ENCODE measurements at regions not wholly inside any gene's neighbourhood (a gene's known extent, or its start where the extent isn't known, plus 50 kb on each side); places are given as distances from the start of the nearest gene placed in this dataset.
"Not testable (repeated sequence)": the region's sequence is repeated elsewhere in the genome, so short reads cannot be mapped to it uniquely, and the experiment has no call there.

GRCh38 chr12:86530996-86531655 is 274.9 kb upstream of the MGAT4C start:
- no peak for DNase-seq

- no peak for DNase-seq
These were observed 269.9 kb upstream of the MGAT4C start for GRCh38 chr12:86526060-86526595.

- DNase-seq, result no peak
These were observed 267.7 kb upstream of the MGAT4C start for GRCh38 chr12:86523844-86524243.

GRCh38 chr12:86521870-86522269 is 265.7 kb upstream of the MGAT4C start:
- DNase-seq, result no peak

- no peak for DNase-seq
These were observed 257.0 kb upstream of the MGAT4C start for GRCh38 chr12:86513226-86513625.

- DNase-seq, result no peak
These were observed 240.4 kb upstream of the MGAT4C start for GRCh38 chr12:86496595-86496994.

- DNase-seq, result no peak
These were observed 228.3 kb upstream of the MGAT4C start for GRCh38 chr12:86484473-86484872.

GRCh38 chr12:86473231-86473630 is 217.0 kb upstream of the MGAT4C start:
- DNase-seq, result no peak

- DNase-seq, result no peak
These were observed 200.6 kb upstream of the MGAT4C start for GRCh38 chr12:86456776-86457175.

- DNase-seq, result no peak
These were observed 200.1 kb upstream of the MGAT4C start for GRCh38 chr12:86456241-86456640.

GRCh38 chr12:86445356-86445755 is 189.2 kb upstream of the MGAT4C start:
- no peak for DNase-seq

GRCh38 chr12:86435053-86435452 is 178.9 kb upstream of the MGAT4C start:
- DNase-seq, result no peak

GRCh38 chr12:86429824-86430223 is 173.6 kb upstream of the MGAT4C start:
- DNase-seq, result no peak

- DNase-seq, result no peak
These were observed 165.1 kb upstream of the MGAT4C start for GRCh38 chr12:86421333-86421732.

- no peak for DNase-seq
These were observed 158.0 kb upstream of the MGAT4C start for GRCh38 chr12:86414201-86414600.

- DNase-seq, result no peak
These were observed 155.5 kb upstream of the MGAT4C start for GRCh38 chr12:86411710-86412109.

GRCh38 chr12:86407620-86408208 is 151.5 kb upstream of the MGAT4C start:
- DNase-seq, result no peak

GRCh38 chr12:86389949-86390348 is 133.8 kb upstream of the MGAT4C start:
- no peak for DNase-seq

GRCh38 chr12:86387591-86388145 is 131.5 kb upstream of the MGAT4C start:
- no peak for DNase-seq

GRCh38 chr12:86383759-86384158 is 127.6 kb upstream of the MGAT4C start:
- DNase-seq, result not testable (repeated sequence)

- DNase-seq, result no peak
These were observed 123.1 kb upstream of the MGAT4C start for GRCh38 chr12:86379337-86379736.

GRCh38 chr12:86376052-86376451 is 119.9 kb upstream of the MGAT4C start:
- DNase-seq, result no peak

- DNase-seq, result no peak
These were observed 117.6 kb upstream of the MGAT4C start for GRCh38 chr12:86373813-86374212.

- no peak for DNase-seq
These were observed 110.9 kb upstream of the MGAT4C start for GRCh38 chr12:86367137-86367536.

Data from T-helper 2 cell (primary cell).